GM12873 (cell line): ENCODE measurements at regions not wholly inside any gene's neighbourhood (a gene's known extent, or its start where the extent isn't known, plus 50 kb on each side); places are given as distances from the start of the nearest gene placed in this dataset.

Experiments used
- TF ChIP-seq, protein P1 (sequence below): IDR thresholded peaks from 2 replicates; pipeline ENCODE4 v1.5.1; 2012; ENCODE audit warnings: low read depth, mild to moderate bottlenecking, moderate library complexity, low read length, control low read depth; ENCODE audit not compliant: insufficient read depth; ENCODE audit errors: missing control alignments

DNA sequence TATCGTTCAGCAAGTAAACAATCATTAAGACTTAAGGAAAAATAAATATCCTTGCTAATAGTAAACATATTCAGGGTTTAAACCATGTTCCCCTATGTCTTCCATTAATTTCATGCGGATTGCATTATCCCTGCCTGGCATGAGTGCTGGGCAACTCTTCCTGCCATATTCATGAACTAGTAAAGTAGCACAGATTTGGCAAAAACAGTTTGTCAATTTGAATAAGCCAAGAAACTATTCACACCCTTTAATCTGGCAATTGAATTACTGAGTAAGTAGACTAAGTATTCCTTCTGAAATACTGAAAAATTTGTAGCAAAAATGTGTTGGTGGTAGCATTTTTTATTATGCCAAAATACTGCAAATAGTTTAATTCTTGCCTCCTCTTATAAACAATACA lies 512.0 kb downstream of the NLGN4X start:
- TF ChIP-seq, protein P1, sequence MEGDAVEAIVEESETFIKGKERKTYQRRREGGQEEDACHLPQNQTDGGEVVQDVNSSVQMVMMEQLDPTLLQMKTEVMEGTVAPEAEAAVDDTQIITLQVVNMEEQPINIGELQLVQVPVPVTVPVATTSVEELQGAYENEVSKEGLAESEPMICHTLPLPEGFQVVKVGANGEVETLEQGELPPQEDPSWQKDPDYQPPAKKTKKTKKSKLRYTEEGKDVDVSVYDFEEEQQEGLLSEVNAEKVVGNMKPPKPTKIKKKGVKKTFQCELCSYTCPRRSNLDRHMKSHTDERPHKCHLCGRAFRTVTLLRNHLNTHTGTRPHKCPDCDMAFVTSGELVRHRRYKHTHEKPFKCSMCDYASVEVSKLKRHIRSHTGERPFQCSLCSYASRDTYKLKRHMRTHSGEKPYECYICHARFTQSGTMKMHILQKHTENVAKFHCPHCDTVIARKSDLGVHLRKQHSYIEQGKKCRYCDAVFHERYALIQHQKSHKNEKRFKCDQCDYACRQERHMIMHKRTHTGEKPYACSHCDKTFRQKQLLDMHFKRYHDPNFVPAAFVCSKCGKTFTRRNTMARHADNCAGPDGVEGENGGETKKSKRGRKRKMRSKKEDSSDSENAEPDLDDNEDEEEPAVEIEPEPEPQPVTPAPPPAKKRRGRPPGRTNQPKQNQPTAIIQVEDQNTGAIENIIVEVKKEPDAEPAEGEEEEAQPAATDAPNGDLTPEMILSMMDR: no peak

- TF ChIP-seq, protein P1: no peak
These were observed 520.4 kb downstream of the NLGN4X start for GRCh38 chrX:5708251-5708650.

DNA sequence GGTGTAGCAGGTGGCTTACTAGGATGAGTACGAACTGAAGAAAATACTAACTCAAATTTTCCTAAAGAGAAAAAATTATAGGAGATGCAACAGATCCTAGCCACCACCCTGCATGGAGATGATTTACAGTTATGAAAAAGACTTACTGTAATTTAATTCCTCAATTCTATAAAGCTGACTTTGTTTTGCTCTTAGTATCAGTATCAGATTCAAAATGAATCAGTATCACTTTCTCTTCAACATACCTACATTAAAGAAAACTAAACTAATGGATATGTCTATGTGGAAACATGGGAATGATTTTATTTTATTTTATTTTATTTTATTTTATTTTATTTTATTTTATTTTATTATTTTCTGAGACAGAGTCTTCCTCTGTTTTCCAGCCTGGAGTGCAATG lies 525.8 kb downstream of the NLGN4X start:
- TF ChIP-seq, protein P1: no peak

DNA sequence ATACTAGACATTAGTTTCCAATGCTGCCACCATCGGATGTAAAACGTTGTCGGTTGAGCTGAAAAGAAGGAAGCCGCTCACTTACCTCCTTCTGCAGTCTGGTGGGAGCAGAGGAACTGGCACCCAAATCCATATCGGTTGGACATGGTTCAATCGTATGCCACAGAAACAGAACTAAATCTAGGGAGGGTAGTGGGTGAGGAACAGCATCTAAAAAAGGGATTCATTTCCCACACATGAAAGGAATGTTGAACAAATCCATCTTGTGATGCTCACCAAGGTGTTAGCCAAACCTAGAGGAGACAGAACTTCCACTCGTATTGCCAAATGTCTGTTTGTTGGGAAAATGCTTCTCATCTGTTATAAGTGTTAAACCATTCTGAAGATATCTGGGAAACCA lies 532.7 kb downstream of the NLGN4X start:
- TF ChIP-seq, protein P1: no peak

DNA sequence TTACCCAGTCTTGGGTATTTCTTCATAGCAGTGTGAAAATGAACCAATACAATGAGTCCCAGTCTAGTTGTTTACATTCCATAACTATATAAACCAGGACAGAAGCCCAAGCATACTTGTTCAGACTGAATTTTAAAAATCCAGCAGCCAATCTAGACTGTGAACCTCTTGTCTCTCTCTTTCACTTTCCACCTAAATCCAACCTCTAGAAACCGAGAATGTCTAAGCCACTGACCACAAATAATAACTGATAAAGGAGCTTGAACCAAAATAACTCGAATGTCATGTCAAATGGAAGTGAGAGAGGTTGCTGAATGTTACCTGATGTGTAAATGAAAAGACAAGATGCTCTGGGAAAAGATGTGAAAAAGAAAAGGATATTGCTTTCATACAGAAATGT lies 544.7 kb downstream of the NLGN4X start:
- TF ChIP-seq, protein P1: no peak

GRCh38 chrX:5681159-5681558 lies 547.5 kb downstream of the NLGN4X start:
- TF ChIP-seq, protein P1: no peak

DNA sequence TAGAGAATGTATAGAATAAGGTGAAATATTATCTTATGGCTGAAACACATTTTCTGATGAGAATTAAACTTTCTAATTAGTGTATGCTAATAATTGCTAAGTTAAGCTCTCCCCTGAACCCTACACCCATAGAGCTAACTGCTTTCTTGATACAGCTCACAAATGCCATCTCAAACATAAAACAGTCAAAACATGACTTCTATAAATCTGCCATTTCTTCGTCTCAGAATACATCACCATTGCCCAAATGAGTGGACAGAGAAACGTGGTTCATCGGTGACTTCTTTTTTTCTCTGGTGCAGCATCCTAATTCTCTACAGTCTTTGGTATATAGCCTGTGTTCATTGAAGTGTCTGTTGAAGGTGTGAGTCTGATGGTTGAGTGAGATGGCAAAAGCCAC lies 554.6 kb downstream of the NLGN4X start:
- TF ChIP-seq, protein P1: no peak
